Prostate gland (tissue), 2 donors: ENCODE measurements at regions not wholly inside any gene's neighbourhood (a gene's known extent, or its start where the extent isn't known, plus 50 kb on each side); places are given as distances from the start of the nearest gene placed in this dataset.

Source experiments
- POLR2A ChIP-seq: fragments of 450-650 bp; IDR thresholded peaks from one replicate; pipeline ENCODE4 v1.6.1; 2016; ENCODE audit warnings: antibody characterized with exemption, mild to moderate bottlenecking
- TF ChIP-seq, protein P1 (sequence below), 4 experiments: fragments of 200-600 bp in 2 of 4; fragments of 450-650 bp in 2 of 4; sonication (generic) in 2 of 4; IDR thresholded peaks; 1 replicate in 3 of 4; 2 replicates in 1 of 4; pipeline ENCODE4 v1.5.1; 2016 to 2019; ENCODE audit warnings: antibody characterized with exemption in 4 of 4, mild to moderate bottlenecking in 2 of 4, moderate library complexity in 2 of 4

DNA sequence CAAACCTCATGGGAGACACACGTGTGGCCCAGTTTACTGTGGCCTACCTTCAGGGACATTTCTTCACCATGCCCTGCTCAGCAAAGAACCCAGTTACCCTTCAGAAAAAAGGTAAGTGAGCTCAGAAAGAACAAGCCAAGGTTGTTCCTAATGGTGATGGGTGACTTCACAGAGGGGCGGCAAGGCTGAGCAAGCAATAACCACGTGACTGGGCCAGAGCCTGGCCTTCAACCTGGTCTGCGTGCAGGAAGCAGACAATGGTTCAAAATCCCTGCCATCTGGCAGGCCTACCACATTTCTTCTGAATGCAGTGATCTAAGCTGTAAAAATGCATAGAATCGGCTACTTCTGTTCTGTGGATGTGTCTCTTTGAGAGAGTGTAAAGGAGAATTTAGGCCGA lies 115.5 kb upstream of the CST7 start:
- TF ChIP-seq, protein P1, sequence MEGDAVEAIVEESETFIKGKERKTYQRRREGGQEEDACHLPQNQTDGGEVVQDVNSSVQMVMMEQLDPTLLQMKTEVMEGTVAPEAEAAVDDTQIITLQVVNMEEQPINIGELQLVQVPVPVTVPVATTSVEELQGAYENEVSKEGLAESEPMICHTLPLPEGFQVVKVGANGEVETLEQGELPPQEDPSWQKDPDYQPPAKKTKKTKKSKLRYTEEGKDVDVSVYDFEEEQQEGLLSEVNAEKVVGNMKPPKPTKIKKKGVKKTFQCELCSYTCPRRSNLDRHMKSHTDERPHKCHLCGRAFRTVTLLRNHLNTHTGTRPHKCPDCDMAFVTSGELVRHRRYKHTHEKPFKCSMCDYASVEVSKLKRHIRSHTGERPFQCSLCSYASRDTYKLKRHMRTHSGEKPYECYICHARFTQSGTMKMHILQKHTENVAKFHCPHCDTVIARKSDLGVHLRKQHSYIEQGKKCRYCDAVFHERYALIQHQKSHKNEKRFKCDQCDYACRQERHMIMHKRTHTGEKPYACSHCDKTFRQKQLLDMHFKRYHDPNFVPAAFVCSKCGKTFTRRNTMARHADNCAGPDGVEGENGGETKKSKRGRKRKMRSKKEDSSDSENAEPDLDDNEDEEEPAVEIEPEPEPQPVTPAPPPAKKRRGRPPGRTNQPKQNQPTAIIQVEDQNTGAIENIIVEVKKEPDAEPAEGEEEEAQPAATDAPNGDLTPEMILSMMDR (IDR thresholded peaks at IDR 0.05): no peak
- TF ChIP-seq POLR2A: no peak
